ENCODE measurements at regions not wholly inside any gene's neighbourhood (a gene's known extent, or its start where the extent isn't known, plus 50 kb on each side); places are given as distances from the start of the nearest gene placed in this dataset.

- peaks cover 2% of the 10 kb centered on the region; the same call in 1 of the 2 replicates for H3K27me3 Mint-ChIP-seq (ENCODE audit: insufficient read depth)
- H3K4me3 Mint-ChIP-seq: peak overlapping the region; percentile 73
- H3K9me3 Mint-ChIP-seq: no peaks in the 10 kb centered on the region
- DNase-seq: peak; percentile 93
- H3K4me1 Mint-ChIP-seq (ENCODE audit: low read depth): peaks cover 31% of the 10 kb centered on the region
- no peak for TF ChIP-seq CTCF (IDR thresholded peaks at IDR 0.05)
- peak overlapping the region; percentile 91 for H3K27ac Mint-ChIP-seq
- H3K36me3 Mint-ChIP-seq (ENCODE audit: low read depth): no peaks in the 10 kb centered on the region
Observed at GRCh38 chr15:91561371-91562100, 292.0 kb upstream of the SLCO3A1 start.

- H3K27me3 Mint-ChIP-seq (ENCODE audit: insufficient read depth): peaks cover 2% of the 10 kb centered on the region; the same call in 1 of the 2 replicates
- peak overlapping the region; percentile 91; the same call in 1 of the 2 replicates for H3K27ac Mint-ChIP-seq
- H3K36me3 Mint-ChIP-seq (ENCODE audit: low read depth): no peaks in the 10 kb centered on the region
- TF ChIP-seq CTCF (IDR thresholded peaks at IDR 0.05): no peak
- H3K4me3 Mint-ChIP-seq: no peak overlapping the region
- H3K9me3 Mint-ChIP-seq: no peaks in the 10 kb centered on the region
- peaks cover 31% of the 10 kb centered on the region for H3K4me1 Mint-ChIP-seq (ENCODE audit: low read depth)
- DNase-seq: no peak
Observed at GRCh38 chr15:91562698-91563097, 290.8 kb upstream of the SLCO3A1 start.

GRCh38 chr15:91564631-91565030, 288.9 kb upstream of the SLCO3A1 start:
- Mint-ChIP-seq H3K36me3 (ENCODE audit: low read depth) (no peaks in the 10 kb centered on the region), H3K27ac (no peak overlapping the region), H3K9me3 (no peaks in the 10 kb centered on the region), H3K4me3 (no peak overlapping the region), H3K27me3 (ENCODE audit: insufficient read depth) (peaks cover 2% of the 10 kb centered on the region; the same call in 1 of the 2 replicates), H3K4me1 (ENCODE audit: low read depth) (peaks cover 31% of the 10 kb centered on the region)
- TF ChIP-seq CTCF (IDR thresholded peaks at IDR 0.05): no peak
- DNase-seq: no peak

GRCh38 chr15:91566141-91566540, 287.4 kb upstream of the SLCO3A1 start:
- H3K9me3 Mint-ChIP-seq: no peaks in the 10 kb centered on the region

GRCh38 chr15:91568036-91568435, 285.5 kb upstream of the SLCO3A1 start:
- Mint-ChIP-seq H3K4me1 (ENCODE audit: low read depth) (peaks cover 5% of the 10 kb centered on the region; the same call in 1 of the 2 replicates), H3K27ac (no peak overlapping the region), H3K36me3 (ENCODE audit: low read depth) (no peaks in the 10 kb centered on the region), H3K4me3 (no peak overlapping the region), H3K9me3 (no peaks in the 10 kb centered on the region), H3K27me3 (ENCODE audit: insufficient read depth) (peaks cover 2% of the 10 kb centered on the region; the same call in 1 of the 2 replicates)
- no peak for DNase-seq
- no peak for TF ChIP-seq CTCF (IDR thresholded peaks at IDR 0.05)

More at GRCh38 chr15:91566141-91566540, 287.4 kb upstream of the SLCO3A1 start:
- no peak for TF ChIP-seq CTCF (IDR thresholded peaks at IDR 0.05)
- Mint-ChIP-seq H3K4me3 (no peak overlapping the region), H3K4me1 (ENCODE audit: low read depth) (peaks cover 22% of the 10 kb centered on the region), H3K36me3 (ENCODE audit: low read depth) (no peaks in the 10 kb centered on the region), H3K27ac (no peak overlapping the region), H3K27me3 (ENCODE audit: insufficient read depth) (peaks cover 2% of the 10 kb centered on the region; the same call in 1 of the 2 replicates)
- DNase-seq: no peak

Data from HFFc6 (cell line).